Stimulated activated CD4-positive, alpha-beta T cell treated with anti-CD3 and anti-CD28 coated beads, Interleukin-15, amount 100 ng/mL, for 1 hour (primary cell): ENCODE measurements at regions not wholly inside any gene's neighbourhood (a gene's known extent, or its start where the extent isn't known, plus 50 kb on each side); places are given as distances from the start of the nearest gene placed in this dataset.

Experiments used
- DNase-seq, 2 donors: peaks; one replicate each; pipeline ENCODE4 v3.0.0-alpha.2; 2020; ENCODE audit warnings: low read depth in 1 of 2, low spot score in 1 of 2

DNA sequence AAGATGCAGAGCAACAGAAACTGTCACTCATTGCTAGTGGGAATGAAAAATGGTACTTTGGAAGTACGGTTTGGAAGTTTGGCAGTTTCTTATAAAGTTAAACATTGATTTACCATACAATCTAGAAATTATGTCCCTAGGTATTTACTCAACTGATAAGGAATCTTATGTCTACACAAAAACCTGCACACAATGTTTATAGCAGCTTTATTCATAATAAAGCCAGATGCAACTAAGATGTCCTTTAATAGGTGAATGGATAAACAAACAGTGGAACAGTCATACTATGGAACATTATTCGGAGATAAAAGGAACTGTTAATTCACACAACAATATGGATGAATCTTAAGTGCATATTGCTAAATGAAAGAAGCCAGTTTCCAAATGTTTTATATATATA is 96.2 kb upstream of the SIRPA start:
- DNase-seq = no peak

DNA sequence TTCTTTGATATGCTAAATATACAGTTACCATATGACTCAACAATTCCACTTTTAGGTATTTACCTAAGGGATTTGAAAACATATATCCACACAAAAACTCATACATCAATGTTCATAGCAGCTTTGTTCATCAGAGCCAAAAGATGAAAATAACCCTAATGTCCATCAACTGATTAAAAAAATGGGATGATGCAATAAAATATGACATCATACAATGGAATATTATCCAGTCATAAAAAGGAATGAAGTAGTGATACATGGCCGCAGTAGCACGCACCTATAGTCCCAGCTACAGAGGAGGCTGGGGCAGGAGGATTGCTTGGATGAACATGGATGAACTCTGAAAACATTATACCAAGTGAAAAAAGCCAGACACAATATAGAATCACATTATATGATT is 101.4 kb upstream of the SIRPA start:
- DNase-seq = no peak

DNA sequence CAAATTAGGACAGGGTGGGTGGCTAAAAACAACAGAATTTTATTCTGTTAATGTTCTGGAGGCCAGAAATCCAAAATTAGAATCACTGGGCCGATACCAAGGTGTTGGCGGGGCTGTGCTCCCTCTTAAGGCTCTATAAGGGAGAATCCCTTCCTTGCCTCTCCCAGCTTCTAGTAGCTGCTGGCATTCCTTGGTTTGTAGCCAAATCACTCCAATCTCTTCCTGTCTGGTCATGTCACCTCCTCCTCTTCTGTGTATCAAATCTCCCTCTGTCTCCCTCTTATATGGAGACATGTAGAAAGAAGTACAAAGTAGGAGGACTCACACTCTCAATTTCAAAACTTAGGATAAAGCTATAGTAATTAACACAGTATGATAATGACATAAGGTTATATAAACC is 102.9 kb upstream of the SIRPA start:
- DNase-seq = no peak

DNA sequence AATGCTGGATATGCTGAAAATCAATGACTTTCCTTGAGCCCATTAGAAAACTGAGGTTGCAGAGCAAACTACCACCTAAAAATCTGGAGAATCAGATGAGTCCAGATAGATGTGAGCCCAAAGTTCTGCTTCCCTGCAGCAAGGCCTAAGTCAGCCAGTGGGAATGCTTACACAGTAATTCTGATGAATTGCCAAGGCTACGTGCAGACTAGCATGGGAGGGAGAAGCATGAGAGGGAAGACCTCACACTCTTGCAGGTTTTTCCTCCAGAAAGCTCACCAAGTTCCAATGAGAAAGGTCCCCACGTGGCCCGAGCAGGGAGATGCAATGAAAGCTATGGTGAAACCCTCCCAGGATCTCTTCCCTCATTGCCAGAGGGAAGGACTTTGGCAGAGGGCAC is 104.8 kb upstream of the SIRPA start:
- DNase-seq = no peak

DNA sequence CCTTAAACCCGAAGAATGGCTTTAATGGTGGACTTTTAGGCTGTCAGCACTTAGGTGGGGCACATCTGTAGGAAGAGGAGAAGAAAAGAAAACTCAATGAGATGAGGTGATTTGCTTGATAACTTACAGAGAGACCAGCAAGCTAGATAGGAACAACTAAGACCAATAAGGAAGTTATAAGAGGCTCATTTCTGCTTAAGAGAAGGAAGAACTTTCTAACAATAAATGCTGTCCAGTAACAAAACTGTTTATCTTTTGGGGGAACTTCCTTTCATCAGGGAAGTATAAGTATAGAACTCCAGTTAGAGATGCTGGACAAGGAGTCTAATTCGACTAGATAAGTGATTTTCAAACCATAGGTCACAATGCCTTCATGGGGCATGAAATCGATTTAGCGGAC is 107.2 kb upstream of the SIRPA start:
- no peak for DNase-seq

DNA sequence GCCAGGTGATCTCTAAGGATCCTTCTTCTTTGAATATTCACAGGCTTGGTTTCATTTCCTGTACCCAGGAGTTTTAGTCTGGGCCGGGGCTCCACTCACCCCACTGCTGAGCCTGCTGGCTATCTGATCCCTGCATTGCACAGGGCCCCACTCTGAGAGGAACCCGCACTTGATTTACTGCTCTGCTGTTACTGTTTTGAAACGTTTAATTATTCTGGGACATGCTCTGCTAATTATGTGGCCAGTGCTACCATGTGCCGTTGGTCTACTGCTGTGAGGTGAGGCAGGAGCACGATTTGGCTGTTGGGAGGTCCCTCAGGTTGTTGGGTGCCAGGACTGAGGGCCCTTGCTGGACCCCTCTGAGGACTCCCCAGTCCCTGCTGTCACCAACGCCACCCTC is 108.7 kb upstream of the SIRPA start:
- DNase-seq = no peak

DNA sequence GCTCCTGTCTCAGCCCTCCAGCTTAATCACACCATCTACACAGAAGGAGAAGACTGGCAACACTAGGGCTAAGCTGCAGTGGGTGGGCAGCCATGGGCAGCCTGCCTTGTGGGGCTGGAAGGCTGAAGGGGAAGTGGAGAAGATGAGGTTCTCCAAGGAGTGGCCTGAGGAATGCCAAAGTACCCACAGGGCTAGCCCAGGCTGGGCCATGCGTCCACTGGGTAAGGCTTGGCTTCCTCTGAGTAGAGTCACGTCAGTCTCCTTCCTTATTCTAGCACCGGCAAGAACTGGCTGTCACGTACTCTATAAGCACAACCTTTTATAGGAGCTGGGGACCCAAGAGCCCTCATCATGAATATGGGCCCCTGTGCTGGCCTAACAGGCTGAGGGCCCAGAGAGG is 110.6 kb upstream of the SIRPA start:
- no peak for DNase-seq

DNA sequence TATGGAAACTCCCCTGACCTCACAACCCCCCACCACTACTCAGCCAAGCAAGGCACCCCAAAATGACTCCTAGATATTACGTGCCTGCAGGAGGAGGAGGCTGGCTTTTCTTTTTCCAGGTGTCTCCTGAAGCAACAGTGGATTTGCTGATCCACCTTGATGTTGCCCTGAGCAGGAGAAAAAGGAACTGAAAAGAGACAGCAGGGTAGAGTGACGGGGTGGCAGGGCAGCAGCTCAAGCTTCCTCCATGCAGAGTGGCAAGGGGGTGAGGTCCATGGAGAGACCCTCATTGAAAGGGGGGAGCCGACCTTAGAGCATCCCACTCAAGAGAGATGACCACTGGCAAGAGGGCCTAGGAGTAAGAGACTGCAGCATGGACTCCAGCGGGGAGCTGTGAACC is 112.0 kb upstream of the SIRPA start:
- no peak for DNase-seq

DNA sequence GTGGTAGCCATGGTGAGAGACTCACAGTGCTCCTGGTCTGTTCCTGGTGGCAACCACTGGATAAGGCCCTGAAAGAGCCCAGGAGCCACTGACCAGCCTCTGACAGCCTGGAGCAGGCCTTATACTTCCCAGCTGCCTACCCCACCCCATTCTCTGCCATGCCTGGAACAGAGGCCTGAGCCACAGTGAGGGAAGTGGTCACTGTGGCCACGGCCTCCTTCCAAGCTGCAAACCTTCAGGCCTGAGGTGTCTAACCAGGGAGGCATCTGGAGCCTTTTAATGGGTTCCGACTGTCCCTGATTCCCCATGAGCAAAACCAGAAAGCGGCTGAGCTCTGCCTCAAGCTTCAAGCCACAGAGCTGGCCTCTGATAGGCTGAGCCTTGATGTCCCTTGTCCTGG is 113.0 kb upstream of the SIRPA start:
- DNase-seq = no peak

DNA sequence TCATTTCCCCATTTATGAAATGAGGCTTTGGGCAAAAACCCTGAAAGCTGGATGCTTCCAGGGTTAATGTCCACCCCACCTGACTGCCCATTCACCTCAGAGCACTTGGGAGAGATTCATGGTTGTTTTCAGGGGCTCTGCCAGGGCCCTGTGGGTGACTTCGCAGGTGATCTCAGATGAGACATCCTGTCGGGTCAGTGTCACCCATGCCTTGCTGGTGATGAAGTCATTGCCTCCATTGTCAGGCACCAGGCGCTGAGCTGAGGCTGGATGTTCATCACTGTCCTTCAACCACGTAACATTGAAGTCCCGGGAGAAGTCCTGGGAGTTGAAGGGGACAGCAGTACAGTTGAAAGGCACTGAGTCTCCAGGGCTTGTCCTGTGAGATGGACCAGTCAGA is 115.6 kb upstream of the SIRPA start:
- DNase-seq = no peak

DNA sequence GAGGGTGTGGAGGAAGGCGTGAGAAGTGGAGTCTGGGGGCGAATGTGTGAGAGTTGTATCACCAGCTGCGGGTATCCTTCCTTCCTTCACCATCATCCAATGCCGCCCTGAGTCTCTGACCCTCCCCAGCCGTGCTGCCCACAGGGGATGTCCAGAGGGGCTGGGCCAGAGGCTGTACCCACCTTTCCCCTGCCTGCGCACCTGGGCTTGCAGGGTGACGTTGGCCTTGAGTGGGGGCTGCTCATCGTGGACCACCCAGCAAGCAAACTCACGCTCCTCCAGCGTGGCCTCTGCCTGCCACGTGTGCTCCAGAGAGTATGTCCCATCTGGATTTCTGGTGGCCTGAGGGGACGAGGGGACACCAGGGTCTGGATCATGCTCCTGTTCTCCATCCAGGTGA is 116.9 kb upstream of the SIRPA start:
- no peak for DNase-seq

DNA sequence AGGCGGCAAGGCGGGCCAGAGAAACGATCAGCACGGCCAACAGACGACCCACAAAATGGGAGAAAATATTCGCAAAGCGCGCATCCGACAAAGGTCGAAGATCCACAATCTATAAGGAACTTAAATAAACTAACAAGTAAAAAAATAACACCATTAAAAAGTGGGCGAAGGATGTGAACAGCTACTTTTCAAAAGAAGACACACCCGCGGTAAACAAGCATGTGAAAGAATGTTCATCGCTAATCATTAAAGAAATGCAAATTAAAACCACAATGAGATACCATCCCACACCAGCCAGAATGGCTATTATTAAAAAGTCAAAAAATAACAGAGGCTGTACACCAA is 117.8 kb upstream of the SIRPA start:
- DNase-seq = no peak

DNA sequence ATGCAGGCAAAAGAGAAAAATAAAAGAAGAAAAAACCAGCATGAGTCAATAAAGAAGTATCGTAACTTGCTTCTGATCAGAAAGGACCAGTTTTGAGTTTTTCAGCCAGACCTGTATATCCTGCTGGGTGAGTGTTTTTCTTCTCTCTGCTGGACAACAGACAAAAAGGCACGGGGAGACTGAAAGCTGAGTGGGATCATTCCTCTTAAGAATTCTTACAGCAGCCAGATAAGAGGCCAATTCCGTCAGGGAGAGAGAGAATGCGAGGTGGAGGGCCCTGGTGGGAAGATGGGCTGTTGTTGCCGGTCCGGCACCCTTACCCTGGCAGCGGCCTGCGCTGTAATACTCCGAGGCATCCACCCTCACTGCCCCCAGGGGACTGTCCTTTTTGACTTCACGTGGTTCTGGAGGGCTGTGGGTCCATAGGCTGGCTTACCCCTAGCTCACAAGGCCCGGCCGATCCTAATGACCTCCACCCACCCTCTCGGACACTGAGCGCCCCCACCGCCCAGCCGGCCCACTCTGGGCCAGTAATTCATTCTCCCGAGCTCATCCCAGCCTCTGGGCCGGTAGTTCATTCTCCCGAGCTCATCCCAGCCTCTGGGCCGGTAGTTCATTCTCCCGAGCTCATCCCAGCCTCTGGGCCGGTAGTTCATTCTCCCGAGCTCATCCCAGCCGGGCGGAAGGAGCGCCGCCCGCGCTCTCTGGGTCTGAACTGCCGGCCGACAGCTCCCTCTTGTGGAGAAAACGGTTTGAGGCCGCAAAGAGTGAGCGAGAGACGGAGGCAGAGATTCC is 118.3 kb upstream of the SIRPA start:
- peak; percentile 67 to 76 for DNase-seq

DNA sequence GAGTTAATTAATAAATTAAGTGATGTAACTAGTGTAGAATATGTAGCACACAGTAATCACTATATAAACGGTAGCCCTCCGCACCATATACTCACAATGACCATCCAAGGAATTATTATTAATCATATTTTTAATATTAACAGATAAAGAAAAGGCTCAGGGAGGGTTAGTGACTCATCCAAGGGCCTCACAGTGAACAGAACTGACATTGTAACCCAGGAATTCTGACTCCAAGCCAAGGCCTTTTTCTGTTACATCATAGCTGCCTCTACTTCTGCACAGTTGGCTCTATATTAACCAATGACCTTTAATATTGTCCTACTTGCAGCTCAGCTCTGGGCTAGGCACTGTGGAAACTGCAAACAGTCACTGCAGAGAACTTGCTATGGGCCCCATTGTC is 117.5 kb upstream of the SIRPG start:
- no peak for DNase-seq

DNA sequence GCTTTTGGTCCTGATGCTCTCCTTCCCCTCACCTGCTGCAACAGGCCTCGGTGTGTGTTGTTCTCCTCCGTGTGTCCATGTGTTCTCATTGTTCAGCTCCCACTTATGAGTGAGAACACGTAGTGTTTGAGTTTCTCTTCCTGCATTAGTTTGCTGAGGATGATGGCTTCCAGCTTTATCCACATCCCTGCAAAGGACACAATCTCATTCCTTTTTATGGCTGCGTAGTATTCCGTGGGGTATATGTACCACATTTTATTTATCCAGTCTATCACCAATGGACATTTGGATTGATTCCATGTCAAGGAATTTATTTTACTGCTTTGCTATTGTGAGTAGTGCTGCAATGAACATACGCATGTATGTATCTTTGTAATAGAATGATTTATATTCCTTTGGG is 116.9 kb upstream of the SIRPG start:
- no peak for DNase-seq

DNA sequence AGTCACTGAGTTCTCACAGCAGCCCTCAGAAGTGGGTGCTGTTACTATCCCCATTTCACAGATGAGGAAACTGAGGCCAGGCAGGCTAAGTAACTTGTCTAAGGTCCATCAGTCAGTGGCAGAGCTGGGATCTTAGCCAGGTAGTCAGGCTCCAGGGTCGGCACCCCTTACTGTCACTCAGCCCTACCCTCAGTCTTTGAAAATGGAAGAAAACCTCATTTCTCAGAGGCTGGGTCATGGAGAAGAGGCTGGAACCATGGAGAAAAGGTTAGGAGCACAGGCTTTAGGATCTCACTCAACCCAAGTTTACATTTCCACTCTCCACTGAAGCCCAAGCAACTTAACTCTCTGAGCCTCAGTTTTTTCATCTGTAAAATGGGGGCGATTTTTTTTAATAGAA is 116.2 kb upstream of the SIRPG start:
- no peak for DNase-seq

DNA sequence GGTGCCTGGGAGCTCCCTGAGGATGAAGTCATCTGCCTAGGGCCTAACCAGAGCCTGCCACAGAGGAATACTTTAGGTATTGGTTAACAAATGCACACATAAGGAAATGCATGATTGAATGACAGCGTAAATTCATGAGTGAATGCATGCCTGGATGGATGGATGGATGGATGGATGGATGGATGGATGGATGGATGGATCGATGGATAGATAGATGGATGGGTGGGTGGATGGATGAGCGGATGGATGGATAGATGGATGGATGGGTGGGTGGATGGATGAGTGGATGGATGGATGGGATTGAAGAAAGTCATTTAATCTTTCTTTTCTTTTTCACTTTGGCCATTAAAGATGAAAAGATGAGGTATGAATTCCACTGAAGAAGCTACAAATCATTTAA is 111.9 kb upstream of the SIRPG start:
- DNase-seq = no peak

DNA sequence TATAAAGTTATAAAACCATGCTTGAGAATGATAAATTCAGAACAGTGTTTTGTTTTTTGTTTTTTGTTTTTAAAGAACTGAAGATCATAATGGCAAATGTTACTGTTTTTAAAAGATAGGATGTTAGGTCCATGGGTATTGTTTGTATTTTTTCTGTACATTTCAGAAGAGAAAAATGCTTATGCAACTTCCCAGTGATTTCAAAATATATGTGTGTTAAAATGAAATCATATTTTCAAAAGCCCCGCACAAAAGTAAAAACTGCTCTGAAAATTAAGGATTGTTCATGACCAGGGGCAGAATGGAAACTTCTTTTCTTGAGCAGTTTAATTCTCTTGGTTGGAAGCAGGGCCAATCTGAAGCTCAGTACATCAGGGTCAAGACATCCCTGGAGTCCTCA is 109.2 kb upstream of the SIRPG start:
- DNase-seq = no peak

DNA sequence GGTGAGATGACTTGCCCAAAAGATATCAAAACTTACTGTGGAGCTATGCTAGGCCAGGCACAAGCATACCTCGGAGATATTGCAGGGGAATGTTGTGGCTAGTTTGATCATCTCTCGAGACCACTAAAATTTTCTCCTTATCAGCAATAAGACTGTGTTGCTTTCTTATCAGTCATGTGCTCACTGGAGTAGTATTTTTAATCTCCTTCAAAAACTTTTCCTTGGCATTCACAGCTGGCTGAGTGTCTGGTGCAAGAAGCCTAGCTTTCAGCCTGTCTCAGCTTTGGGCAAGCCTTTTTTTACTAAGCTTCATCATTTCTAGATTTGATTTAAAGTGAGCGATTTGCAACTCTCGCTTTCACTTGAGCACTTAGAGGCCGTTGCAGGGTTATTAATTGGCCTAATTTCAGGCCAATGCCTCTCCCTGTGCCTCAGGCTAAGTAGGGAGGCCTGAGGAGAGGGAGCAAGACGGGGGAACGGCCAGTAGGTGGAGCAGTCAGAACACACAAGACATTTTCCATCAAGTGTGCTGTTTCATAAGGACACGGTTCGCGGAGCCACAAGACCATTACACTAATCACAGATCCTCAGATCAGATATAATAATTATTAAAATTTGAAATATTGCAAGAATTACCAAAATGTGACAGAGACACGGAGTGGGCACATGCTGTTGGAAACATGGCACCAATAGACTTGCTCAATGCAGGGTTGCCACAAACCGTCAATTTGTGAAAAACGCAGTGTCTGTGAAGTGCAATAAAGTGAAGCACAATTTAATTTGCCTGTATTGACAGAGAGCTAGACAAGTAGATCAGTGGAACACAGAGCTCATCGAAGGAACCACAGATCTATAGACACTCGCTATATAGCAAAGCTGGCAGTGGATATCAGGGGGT is 106.8 kb upstream of the SIRPG start:
- DNase-seq = peak; percentile 20 to 39

DNA sequence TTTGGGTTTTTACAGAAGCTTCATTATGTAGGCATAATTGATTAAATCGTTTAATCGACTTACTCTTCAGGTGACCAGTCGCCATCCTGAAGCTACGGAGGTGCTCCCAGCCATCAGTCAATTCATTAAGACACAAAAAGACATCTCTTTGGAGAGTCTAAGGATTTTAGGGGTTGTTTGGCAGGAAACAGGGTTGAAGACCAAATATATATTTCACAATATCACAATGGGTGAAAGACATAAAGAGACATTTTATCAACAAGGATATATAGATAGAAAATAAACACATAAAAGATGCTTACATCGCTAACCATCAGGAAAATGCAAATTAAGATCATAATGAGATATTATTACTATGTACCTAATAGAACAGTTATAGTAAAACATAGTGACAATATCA is 104.0 kb upstream of the SIRPG start:
- DNase-seq = no peak

DNA sequence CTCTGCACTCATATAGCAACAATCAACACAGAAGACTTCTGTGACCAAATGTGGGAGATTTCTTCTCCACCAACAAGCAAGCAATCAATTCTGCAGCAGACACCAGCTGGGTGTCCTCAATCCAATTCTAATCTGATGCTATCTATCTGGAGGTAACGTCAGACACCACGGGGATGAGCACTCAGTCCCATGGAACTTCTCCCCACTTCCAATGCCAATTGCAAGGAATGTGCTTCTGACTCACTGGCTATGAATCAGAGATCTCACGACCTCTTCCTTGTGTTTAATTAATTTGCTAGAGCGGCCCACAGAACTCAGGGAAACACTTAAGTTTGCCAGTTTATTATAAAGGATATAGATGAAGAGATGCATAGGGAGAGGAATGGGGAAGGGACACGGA is 103.5 kb upstream of the SIRPG start:
- no peak for DNase-seq

DNA sequence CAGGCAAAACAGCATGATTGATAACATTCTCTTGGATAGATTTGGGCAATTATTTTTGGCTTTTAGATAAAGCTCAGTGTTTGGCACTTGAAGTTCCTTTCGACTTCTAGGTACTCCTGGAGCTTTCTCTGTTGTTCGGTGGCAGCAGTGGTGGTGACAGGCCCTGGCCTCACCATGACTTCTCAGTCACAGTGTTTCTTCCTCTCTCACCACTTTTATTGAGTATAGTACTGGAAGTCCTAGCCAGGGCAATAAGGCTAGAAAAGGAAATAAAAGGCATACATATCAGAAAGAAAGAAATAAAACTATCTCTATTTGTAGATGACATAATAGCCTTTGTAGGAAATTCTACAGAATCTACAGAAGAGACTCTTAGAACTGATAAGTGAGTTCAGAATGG is 101.2 kb upstream of the SIRPG start:
- no peak for DNase-seq
